ENCODE measurements at regions not wholly inside any gene's neighbourhood (a gene's known extent, or its start where the extent isn't known, plus 50 kb on each side); places are given as distances from the start of the nearest gene placed in this dataset.
"Not testable (repeated sequence)": the region's sequence is repeated elsewhere in the genome, so short reads cannot be mapped to it uniquely, and the experiment has no call there.

DNA sequence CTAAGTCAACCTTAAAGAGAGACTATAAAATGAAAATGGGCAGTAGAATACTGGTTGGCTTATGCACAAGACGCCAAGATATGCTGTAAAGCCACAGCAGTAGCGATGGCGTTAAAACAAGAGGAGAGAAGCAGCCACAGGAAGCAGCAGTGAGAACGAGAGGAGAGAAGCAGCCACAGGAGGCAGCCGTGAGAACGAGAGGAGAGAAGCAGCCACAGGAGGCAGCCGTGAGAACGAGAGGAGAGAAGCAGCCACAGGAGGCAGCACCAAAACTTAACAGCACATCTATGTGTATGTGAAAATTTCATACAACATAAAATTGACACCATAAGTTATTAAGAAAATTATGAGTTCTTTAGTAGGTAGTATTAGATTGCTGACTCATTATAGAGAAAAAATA lies 2318.6 kb upstream of the ACO1 start:
- no peaks in the 10 kb centered on the region for H3K27me3 Mint-ChIP-seq
- no peak overlapping the region for H3K27ac ChIP-seq (ENCODE audit: low read depth, low read length)
- intact Hi-C loops (cut with micrococcal nuclease): no loop called here
- no peaks in the 10 kb centered on the region for H3K36me3 Mint-ChIP-seq
- CTCF ChIA-PET (ENCODE audit: partially characterized antibody): no interaction called here
- H3K36me3 ChIP-seq (ENCODE audit: insufficient read depth, low read length): no peaks in the 10 kb centered on the region
- POLR2A ChIA-PET (ENCODE audit: partially characterized antibody): no interaction called here
- H3K4me1 ChIP-seq (ENCODE audit: insufficient read depth, low read length): no peaks in the 10 kb centered on the region
- H3K4me1 Mint-ChIP-seq: no peaks in the 10 kb centered on the region
- H3K4me3 Mint-ChIP-seq: no peak overlapping the region
- H3K27ac Mint-ChIP-seq: no peak overlapping the region
- H3K9me3 ChIP-seq (ENCODE audit: control insufficient read depth in 1 of 2, low read length in 2 of 2): no peaks in the 10 kb centered on the region
- peaks cover 0 to 4% (median 0%) of the 10 kb centered on the region in 8 donors for H3K9me3 Mint-ChIP-seq
- no peaks in the 10 kb centered on the region for H3K27me3 ChIP-seq (ENCODE audit: insufficient read depth, low read length)
- DNase-seq: no peak
- no peak overlapping the region for H3K4me3 ChIP-seq (ENCODE audit: low read length in 2 of 2)

DNA sequence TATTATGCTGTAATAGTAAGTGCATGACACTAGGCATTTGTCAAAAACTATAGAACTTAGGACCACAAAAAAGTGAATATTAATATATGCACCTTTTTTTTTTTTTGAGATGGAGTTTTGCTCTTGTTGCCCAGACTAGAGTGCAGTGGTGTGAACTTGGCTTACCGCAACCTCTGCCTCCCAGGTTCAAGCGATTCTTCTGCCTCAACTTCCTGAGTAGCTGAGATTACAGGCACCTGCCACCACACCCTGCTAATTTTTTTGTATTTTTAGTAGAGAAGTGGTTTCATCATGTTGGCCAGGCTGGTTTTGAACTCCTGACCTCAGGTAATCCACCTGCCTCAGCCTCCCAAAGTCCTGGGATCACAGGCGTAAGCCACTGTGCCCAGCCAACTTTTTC lies 2315.2 kb upstream of the ACO1 start:
- CTCF ChIA-PET (ENCODE audit: partially characterized antibody): not testable (repeated sequence)

DNA sequence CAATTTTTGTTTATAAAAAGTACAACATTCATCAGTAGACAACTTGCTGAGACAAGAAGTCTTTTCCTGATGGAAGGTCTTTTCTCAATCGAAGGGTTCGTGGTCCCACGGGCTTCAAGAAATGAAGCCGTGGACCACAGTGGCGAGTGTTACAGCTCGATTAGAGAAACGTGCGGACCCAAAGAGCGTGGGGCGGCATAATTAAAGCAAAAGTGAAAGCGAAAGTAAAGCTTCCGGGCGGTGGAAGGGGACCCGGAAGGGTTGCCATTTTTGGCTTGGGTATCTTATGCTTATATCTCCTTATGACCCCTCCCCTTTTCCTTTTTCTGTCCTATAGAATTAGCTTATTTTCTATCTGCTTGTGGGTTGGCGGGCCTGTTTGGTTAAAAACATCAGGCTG lies 2309.4 kb upstream of the ACO1 start:
- H3K9me3 Mint-ChIP-seq: peaks cover 0 to 3% (median 0%) of the 10 kb centered on the region in 8 donors
- Histone ChIP-seq H3K4me1 (ENCODE audit: insufficient read depth, low read length) (no peaks in the 10 kb centered on the region), H3K27me3 (ENCODE audit: insufficient read depth, low read length) (no peaks in the 10 kb centered on the region), H3K27ac (ENCODE audit: low read depth, low read length) (no peak overlapping the region), H3K36me3 (ENCODE audit: insufficient read depth, low read length) (no peaks in the 10 kb centered on the region), H3K4me3 (ENCODE audit: low read length in 2 of 2) (no peak overlapping the region), H3K9me3 (ENCODE audit: control insufficient read depth in 1 of 2, low read length in 2 of 2) (no peaks in the 10 kb centered on the region)
- no peaks in the 10 kb centered on the region for H3K27me3 Mint-ChIP-seq
- DNase-seq: peak in 1 of 5 donors; percentile 3
- peak overlapping the region in 6 of 8 donors; percentile 43 to 76 (median 62) for H3K4me3 Mint-ChIP-seq
- no peaks in the 10 kb centered on the region for H3K36me3 Mint-ChIP-seq
- ChIA-PET POLR2A (ENCODE audit: partially characterized antibody) (no interaction called here), CTCF (ENCODE audit: partially characterized antibody) (no interaction called here)
- intact Hi-C loops (cut with micrococcal nuclease): no loop called here
- peak overlapping the region in 4 of 7 donors; percentile 13 to 81 (median 51) for H3K27ac Mint-ChIP-seq
- peaks cover 11 to 29% (median 16%) of the 10 kb centered on the region in 4 donors for H3K4me1 Mint-ChIP-seq

More for the DNA sequence above, 2315.2 kb upstream of the ACO1 start:
- POLR2A ChIA-PET (ENCODE audit: partially characterized antibody); H3K27me3 ChIP-seq (ENCODE audit: insufficient read depth, low read length); H3K36me3 Mint-ChIP-seq; H3K36me3 ChIP-seq (ENCODE audit: insufficient read depth, low read length); H3K4me3 Mint-ChIP-seq; H3K9me3 Mint-ChIP-seq; H3K4me1 Mint-ChIP-seq; intact Hi-C loops (cut with micrococcal nuclease); H3K27ac ChIP-seq (ENCODE audit: low read depth, low read length); DNase-seq; H3K4me3 ChIP-seq (ENCODE audit: low read length in 2 of 2); H3K27ac Mint-ChIP-seq; H3K4me1 ChIP-seq (ENCODE audit: insufficient read depth, low read length); H3K27me3 Mint-ChIP-seq; H3K9me3 ChIP-seq (ENCODE audit: control insufficient read depth in 1 of 2, low read length in 2 of 2): not testable (repeated sequence)

DNA sequence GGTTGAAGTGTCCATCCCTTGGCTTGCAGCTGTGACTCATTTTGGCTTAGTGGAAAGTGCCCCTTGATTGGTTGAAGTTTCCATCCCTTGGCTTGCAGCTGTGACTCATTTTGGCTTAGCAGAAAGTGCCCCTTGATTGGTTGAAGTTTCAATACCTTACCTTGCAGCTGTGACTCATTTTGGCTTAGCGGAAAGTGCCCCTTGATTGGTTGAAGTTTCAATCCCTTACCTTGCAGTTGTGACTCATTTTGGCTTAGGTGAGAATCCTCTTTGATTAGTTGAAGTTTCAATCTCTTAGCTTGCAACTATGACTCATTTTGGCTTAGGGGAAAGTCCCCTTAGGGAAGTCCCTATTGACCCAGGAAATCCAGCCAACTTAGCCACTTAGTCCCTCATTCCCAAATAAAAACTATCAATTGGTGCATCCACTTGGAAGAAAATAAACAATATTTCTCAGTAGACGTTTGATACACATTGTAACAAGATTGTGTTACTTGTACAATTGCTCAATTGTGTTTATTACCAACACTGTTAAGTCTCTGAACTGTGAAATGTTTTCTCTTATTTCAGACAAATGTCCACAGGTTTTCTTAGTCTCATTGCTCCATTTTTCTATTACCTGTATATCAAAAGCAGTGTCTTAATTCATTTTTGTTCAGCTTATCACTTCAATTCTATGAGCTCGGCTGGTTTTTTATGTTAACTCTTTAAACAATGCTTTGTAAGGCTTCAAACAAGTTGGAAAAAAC lies 2308.8 kb upstream of the ACO1 start:
- Histone ChIP-seq H3K4me3 (ENCODE audit: low read length in 2 of 2) (no peak overlapping the region), H3K27ac (ENCODE audit: low read depth, low read length) (no peak overlapping the region), H3K9me3 (ENCODE audit: control insufficient read depth in 1 of 2, low read length in 2 of 2) (no peaks in the 10 kb centered on the region), H3K27me3 (ENCODE audit: insufficient read depth, low read length) (no peaks in the 10 kb centered on the region), H3K36me3 (ENCODE audit: insufficient read depth, low read length) (no peaks in the 10 kb centered on the region), H3K4me1 (ENCODE audit: insufficient read depth, low read length) (no peaks in the 10 kb centered on the region)
- Mint-ChIP-seq H3K36me3 (no peaks in the 10 kb centered on the region), H3K27me3 (no peaks in the 10 kb centered on the region), H3K4me1 (peaks cover 11 to 29% (median 16%) of the 10 kb centered on the region in 4 donors), H3K9me3 (peaks cover 0 to 3% (median 0%) of the 10 kb centered on the region in 8 donors), H3K4me3 (peak overlapping the region in 4 of 8 donors; percentile 4 to 55 (median 19)), H3K27ac (peak overlapping the region in 3 of 7 donors; percentile 13 to 81 (median 59))
- peak in 4 of 5 donors; percentile 1 to 66 (median 12) for DNase-seq
- intact Hi-C loops (cut with micrococcal nuclease): no loop called here
- CTCF ChIA-PET (ENCODE audit: partially characterized antibody): no interaction called here
- POLR2A ChIA-PET (ENCODE audit: partially characterized antibody): no interaction called here

DNA sequence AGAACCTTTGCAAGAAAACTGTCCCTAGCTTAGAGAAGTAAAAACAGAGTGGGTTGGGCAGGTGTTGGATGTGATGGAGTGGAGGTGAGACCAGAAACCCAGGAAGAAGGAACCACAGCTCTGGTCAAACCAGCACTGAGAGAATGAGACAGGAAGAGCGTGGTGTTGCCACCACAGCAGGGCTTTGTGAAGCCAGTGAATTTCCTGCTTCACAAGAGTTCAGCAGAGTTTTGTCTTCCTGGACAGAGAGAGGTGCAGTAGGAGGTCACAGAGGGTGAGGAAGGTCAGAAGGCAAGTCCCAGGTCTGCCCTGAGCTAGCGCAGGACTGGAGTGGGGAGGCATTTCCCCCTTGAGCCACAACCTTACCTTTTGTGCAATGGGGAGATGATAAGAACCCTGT lies 2306.2 kb upstream of the ACO1 start:
- Mint-ChIP-seq H3K27me3 (no peaks in the 10 kb centered on the region), H3K36me3 (no peaks in the 10 kb centered on the region), H3K27ac (peak overlapping the region; percentile 5 to 80 (median 50)), H3K4me3 (peak overlapping the region in 2 of 8 donors; percentile 31 to 39), H3K9me3 (peaks cover 0 to 3% (median 0%) of the 10 kb centered on the region in 8 donors), H3K4me1 (peaks cover 11 to 29% (median 16%) of the 10 kb centered on the region in 4 donors)
- H3K36me3 ChIP-seq (ENCODE audit: insufficient read depth, low read length): no peaks in the 10 kb centered on the region
- intact Hi-C loops (cut with micrococcal nuclease): no loop called here
- ChIA-PET POLR2A (ENCODE audit: partially characterized antibody) (no interaction called here), CTCF (ENCODE audit: partially characterized antibody) (no interaction called here)
- DNase-seq: no peak
- H3K4me1 ChIP-seq (ENCODE audit: insufficient read depth, low read length): no peaks in the 10 kb centered on the region
- no peak overlapping the region for H3K27ac ChIP-seq (ENCODE audit: low read depth, low read length)
- no peaks in the 10 kb centered on the region for H3K9me3 ChIP-seq (ENCODE audit: control insufficient read depth in 1 of 2, low read length in 2 of 2)
- no peaks in the 10 kb centered on the region for H3K27me3 ChIP-seq (ENCODE audit: insufficient read depth, low read length)
- no peak overlapping the region for H3K4me3 ChIP-seq (ENCODE audit: low read length in 2 of 2)

DNA sequence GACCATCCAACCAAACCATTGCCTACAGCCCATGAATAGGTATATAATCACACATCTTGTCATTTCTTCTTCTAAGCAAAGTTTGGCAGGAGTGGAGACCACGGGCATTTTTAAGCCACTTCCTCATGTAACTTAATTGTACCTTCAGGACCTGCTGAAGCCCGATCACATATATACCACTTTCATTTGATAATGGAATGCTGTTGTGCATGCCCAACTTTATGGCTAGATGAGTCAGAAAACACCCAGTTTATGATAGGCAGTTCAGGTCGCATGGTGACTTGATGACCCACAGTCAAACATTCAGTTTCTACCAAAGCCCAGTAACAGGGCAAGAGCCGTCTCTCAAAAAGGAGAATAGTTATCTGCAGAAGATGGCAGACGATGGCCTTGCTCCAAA lies 2295.0 kb upstream of the ACO1 start:
- intact Hi-C loops (cut with micrococcal nuclease): no loop called here
- ChIA-PET CTCF (ENCODE audit: partially characterized antibody) (no interaction called here), POLR2A (ENCODE audit: partially characterized antibody) (no interaction called here)
- no peak overlapping the region for H3K27ac ChIP-seq (ENCODE audit: low read depth, low read length)
- no peaks in the 10 kb centered on the region for H3K36me3 ChIP-seq (ENCODE audit: insufficient read depth, low read length)
- H3K4me1 ChIP-seq (ENCODE audit: insufficient read depth, low read length): no peaks in the 10 kb centered on the region
- H3K9me3 Mint-ChIP-seq: peaks cover 0 to 2% (median 0%) of the 10 kb centered on the region in 8 donors
- no peak overlapping the region for H3K4me3 ChIP-seq (ENCODE audit: low read length in 2 of 2)
- H3K27me3 Mint-ChIP-seq: no peaks in the 10 kb centered on the region
- no peaks in the 10 kb centered on the region for H3K36me3 Mint-ChIP-seq
- no peak overlapping the region for H3K27ac Mint-ChIP-seq
- no peak overlapping the region for H3K4me3 Mint-ChIP-seq
- H3K4me1 Mint-ChIP-seq: no peaks in the 10 kb centered on the region
- H3K9me3 ChIP-seq (ENCODE audit: control insufficient read depth in 1 of 2, low read length in 2 of 2): no peaks in the 10 kb centered on the region
- no peaks in the 10 kb centered on the region for H3K27me3 ChIP-seq (ENCODE audit: insufficient read depth, low read length)
- no peak for DNase-seq

DNA sequence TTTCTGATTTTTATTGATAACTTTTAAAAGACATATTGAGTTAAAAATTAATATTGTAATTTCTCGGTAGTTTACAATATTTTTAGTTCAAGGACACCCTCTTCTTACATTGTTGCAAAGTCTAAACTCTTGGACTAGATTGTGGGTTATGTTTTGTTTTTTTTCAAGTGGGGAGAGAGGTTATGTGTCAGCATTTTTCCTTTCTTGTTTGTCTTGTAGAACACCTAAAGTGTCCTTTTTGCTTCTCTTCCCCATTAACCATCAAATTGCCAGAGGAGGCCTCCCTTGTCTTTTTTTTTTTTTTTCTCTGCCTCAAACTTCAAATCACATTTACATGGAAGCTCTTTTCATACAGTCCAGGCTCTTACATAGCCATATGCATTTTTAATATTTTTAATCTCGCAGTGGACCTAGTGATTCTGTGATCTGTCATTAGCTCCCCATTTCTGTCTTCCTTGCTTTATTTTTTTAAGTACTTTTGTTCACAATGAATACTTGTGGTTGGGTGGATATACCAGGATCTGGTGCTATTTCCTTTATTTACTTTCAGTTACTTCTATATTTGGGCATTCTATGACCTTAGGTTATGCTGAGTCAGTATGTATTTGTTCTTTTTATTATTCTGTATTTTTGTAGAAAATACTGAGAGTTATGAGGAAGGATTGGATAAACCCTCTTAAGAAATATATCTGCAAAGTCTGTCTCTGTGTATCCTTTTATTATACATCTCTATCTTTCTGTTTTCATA lies 2280.6 kb upstream of the ACO1 start:
- no peak overlapping the region for H3K4me3 ChIP-seq (ENCODE audit: low read length in 2 of 2)
- POLR2A ChIA-PET (ENCODE audit: partially characterized antibody): no interaction called here
- H3K9me3 ChIP-seq (ENCODE audit: control insufficient read depth in 1 of 2, low read length in 2 of 2): no peaks in the 10 kb centered on the region
- no peaks in the 10 kb centered on the region for H3K36me3 ChIP-seq (ENCODE audit: insufficient read depth, low read length)
- DNase-seq: no peak
- Mint-ChIP-seq H3K4me3 (no peak overlapping the region), H3K27ac (no peak overlapping the region), H3K36me3 (no peaks in the 10 kb centered on the region), H3K9me3 (peaks cover 0 to 10% (median 4%) of the 10 kb centered on the region in 8 donors), H3K27me3 (no peaks in the 10 kb centered on the region), H3K4me1 (no peaks in the 10 kb centered on the region)
- no peaks in the 10 kb centered on the region for H3K27me3 ChIP-seq (ENCODE audit: insufficient read depth, low read length)
- H3K4me1 ChIP-seq (ENCODE audit: insufficient read depth, low read length): no peaks in the 10 kb centered on the region
- H3K27ac ChIP-seq (ENCODE audit: low read depth, low read length): no peak overlapping the region
- CTCF ChIA-PET (ENCODE audit: partially characterized antibody): no interaction called here
- intact Hi-C loops (cut with micrococcal nuclease): no loop called here

All from CD4-positive, alpha-beta memory T cell (primary cell).